Ishikawa (cell line): ENCODE measurements at regions not wholly inside any gene's neighbourhood (a gene's known extent, or its start where the extent isn't known, plus 50 kb on each side); places are given as distances from the start of the nearest gene placed in this dataset.

Experiments
- CEBPB ChIP-seq: IDR thresholded peaks from 2 replicates; pipeline ENCODE4 v1.6.1; 2012
- CREB1 ChIP-seq: IDR thresholded peaks from 2 replicates; pipeline ENCODE4 v1.6.1; 2012; ENCODE audit warnings: low read depth
- EGR1 ChIP-seq: IDR thresholded peaks from 2 replicates; pipeline ENCODE4 v1.6.1; 2012
- EP300 ChIP-seq: IDR thresholded peaks from 2 replicates; pipeline ENCODE4 v1.6.1; 2012; ENCODE audit warnings: borderline replicate concordance
- FOXM1 ChIP-seq: IDR thresholded peaks from 2 replicates; pipeline ENCODE4 v1.6.1; 2012; ENCODE audit warnings: low read depth, borderline replicate concordance
- NFIC ChIP-seq: IDR thresholded peaks from 2 replicates; pipeline ENCODE4 v1.6.1; 2012
- RAD21 ChIP-seq: IDR thresholded peaks from 2 replicates; pipeline ENCODE4 v1.6.1; 2012; ENCODE audit warnings: low read depth
- TAF1 ChIP-seq: IDR thresholded peaks from 2 replicates; pipeline ENCODE4 v1.6.1; 2012; ENCODE audit warnings: low read depth, mild to moderate bottlenecking
- TCF12 ChIP-seq: IDR thresholded peaks from 2 replicates; pipeline ENCODE4 v1.6.1; 2012; ENCODE audit warnings: low read depth
- TEAD4 ChIP-seq: IDR thresholded peaks from 2 replicates; pipeline ENCODE4 v1.6.1; 2012
- YY1 ChIP-seq: IDR thresholded peaks from 2 replicates; pipeline ENCODE4 v1.6.1; 2012; ENCODE audit warnings: low read depth
- ZBTB7A ChIP-seq: IDR thresholded peaks from 2 replicates; pipeline ENCODE4 v1.6.1; 2012; ENCODE audit warnings: low read depth
- TF ChIP-seq, protein P1 (sequence below): IDR thresholded peaks from 2 replicates; pipeline ENCODE4 v1.6.1; 2012; ENCODE audit warnings: low read depth, mild to moderate bottlenecking
- TF ChIP-seq, protein P2 (sequence below): IDR thresholded peaks from 2 replicates; pipeline ENCODE4 v1.6.1; 2012
- TF ChIP-seq, protein P3 (sequence below): IDR thresholded peaks from 2 replicates; pipeline ENCODE4 v1.6.1; 2012

DNA sequence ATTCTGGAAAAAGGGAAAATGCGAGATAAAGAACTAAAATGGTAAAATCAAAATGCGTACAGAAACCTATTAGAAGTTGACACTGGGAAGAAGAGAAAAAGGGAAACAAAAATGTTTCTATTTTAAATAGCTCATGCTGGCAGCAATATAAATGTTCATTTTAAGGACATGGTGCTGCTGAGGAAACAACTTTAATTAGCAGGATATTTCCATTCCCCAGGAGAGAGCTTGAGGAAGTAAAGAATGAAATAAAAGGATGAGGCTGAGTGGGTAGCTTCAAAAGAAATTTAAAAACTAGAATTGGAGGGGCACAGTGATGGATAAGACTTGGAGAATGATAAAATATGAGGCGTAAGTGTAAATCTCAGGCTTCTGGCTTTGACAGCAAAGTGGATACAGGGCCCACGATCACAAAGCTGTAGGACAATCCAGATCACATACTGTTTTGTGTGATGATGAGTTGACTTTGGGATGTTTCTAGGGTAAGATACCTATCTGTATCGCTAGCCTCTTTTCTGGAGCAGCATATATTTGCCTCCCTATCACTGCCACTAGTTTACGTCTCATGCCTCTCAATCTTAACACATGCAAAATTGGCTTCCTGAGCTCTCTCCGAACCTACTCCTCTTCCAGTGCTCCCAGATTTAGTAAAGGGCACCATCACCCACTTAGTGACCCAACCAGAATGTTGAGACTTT, 571.3 kb upstream of the MIR17HG start:
- TF ChIP-seq EP300 (no peak), EGR1 (no peak), RAD21 (no peak), YY1 (no peak), CREB1 (no peak), TCF12 (no peak), NFIC (no peak), FOXM1 (no peak), TAF1 (no peak), CEBPB (no peak), TEAD4 (no peak)
- TF ChIP-seq, protein P1, sequence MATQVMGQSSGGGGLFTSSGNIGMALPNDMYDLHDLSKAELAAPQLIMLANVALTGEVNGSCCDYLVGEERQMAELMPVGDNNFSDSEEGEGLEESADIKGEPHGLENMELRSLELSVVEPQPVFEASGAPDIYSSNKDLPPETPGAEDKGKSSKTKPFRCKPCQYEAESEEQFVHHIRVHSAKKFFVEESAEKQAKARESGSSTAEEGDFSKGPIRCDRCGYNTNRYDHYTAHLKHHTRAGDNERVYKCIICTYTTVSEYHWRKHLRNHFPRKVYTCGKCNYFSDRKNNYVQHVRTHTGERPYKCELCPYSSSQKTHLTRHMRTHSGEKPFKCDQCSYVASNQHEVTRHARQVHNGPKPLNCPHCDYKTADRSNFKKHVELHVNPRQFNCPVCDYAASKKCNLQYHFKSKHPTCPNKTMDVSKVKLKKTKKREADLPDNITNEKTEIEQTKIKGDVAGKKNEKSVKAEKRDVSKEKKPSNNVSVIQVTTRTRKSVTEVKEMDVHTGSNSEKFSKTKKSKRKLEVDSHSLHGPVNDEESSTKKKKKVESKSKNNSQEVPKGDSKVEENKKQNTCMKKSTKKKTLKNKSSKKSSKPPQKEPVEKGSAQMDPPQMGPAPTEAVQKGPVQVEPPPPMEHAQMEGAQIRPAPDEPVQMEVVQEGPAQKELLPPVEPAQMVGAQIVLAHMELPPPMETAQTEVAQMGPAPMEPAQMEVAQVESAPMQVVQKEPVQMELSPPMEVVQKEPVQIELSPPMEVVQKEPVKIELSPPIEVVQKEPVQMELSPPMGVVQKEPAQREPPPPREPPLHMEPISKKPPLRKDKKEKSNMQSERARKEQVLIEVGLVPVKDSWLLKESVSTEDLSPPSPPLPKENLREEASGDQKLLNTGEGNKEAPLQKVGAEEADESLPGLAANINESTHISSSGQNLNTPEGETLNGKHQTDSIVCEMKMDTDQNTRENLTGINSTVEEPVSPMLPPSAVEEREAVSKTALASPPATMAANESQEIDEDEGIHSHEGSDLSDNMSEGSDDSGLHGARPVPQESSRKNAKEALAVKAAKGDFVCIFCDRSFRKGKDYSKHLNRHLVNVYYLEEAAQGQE = no peak
- TF ChIP-seq, protein P2, sequence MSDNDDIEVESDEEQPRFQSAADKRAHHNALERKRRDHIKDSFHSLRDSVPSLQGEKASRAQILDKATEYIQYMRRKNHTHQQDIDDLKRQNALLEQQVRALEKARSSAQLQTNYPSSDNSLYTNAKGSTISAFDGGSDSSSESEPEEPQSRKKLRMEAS = no peak
- TF ChIP-seq, protein P3, sequence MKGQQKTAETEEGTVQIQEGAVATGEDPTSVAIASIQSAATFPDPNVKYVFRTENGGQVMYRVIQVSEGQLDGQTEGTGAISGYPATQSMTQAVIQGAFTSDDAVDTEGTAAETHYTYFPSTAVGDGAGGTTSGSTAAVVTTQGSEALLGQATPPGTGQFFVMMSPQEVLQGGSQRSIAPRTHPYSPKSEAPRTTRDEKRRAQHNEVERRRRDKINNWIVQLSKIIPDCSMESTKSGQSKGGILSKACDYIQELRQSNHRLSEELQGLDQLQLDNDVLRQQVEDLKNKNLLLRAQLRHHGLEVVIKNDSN = no peak

GRCh38 chr13:90783273-90783672, 564.2 kb upstream of the MIR17HG start:
- TF ChIP-seq, protein P3 = no peak
- TF ChIP-seq FOXM1 = no peak
- TF ChIP-seq YY1 = no peak
- TF ChIP-seq, protein P2 = no peak
- TF ChIP-seq, protein P1 = no peak
- TF ChIP-seq CEBPB = no peak
- TF ChIP-seq EP300 = no peak
- TF ChIP-seq EGR1 = no peak
- no peak for TF ChIP-seq NFIC
- no peak for TF ChIP-seq TAF1
- TF ChIP-seq ZBTB7A = no peak
- TF ChIP-seq TCF12 = no peak
- no peak for TF ChIP-seq RAD21
- TF ChIP-seq CREB1 = no peak
- TF ChIP-seq TEAD4 = no peak

GRCh38 chr13:90787007-90787406, 560.5 kb upstream of the MIR17HG start:
- TF ChIP-seq CREB1 (no peak), YY1 (no peak), TEAD4 (no peak), FOXM1 (no peak), TCF12 (no peak), EP300 (no peak), TAF1 (no peak), CEBPB (no peak), ZBTB7A (no peak), EGR1 (no peak), NFIC (no peak), RAD21 (no peak)
- TF ChIP-seq, protein P1 = no peak
- TF ChIP-seq, protein P2 = no peak
- TF ChIP-seq, protein P3 = no peak
